Suprapubic skin (tissue), 4 donors: ENCODE measurements at regions not wholly inside any gene's neighbourhood (a gene's known extent, or its start where the extent isn't known, plus 50 kb on each side); places are given as distances from the start of the nearest gene placed in this dataset.
A peak's percentile ranks its signal among the peaks of the same experiment; 100 is the strongest.
"Not testable (repeated sequence)": the region's sequence is repeated elsewhere in the genome, so short reads cannot be mapped to it uniquely, and the experiment has no call there.

Experiments used
- DNase-seq, 2 donors: peaks; one replicate each; pipeline ENCODE4 v3.0.0-alpha.2; 2019; ENCODE audit warnings: low spot score in 2 of 2
- H3K27ac ChIP-seq: fragments of 200-600 bp; sonication (generic); one replicate; pipeline ENCODE4 v1.5.1; 2019
- H3K27me3 ChIP-seq: fragments of 200-600 bp; sonication (generic); one replicate; pipeline ENCODE4 v1.5.1; 2019
- H3K36me3 ChIP-seq: fragments of 200-600 bp; sonication (generic); one replicate; pipeline ENCODE4 v1.5.1; 2019
- H3K4me1 ChIP-seq: fragments of 200-600 bp; sonication (generic); one replicate; pipeline ENCODE4 v1.5.1; 2019
- H3K4me3 ChIP-seq: fragments of 200-600 bp; sonication (generic); one replicate; pipeline ENCODE4 v1.5.1; 2019; ENCODE audit warnings: mild to moderate bottlenecking
- H3K9me3 ChIP-seq: fragments of 200-600 bp; sonication (generic); one replicate; pipeline ENCODE4 v1.5.1; 2019
- CTCF ChIP-seq, 2 donors: fragments of 200-600 bp in 1 of 2; fragments of 450-650 bp in 1 of 2; sonication (generic) in 1 of 2; IDR thresholded peaks; one replicate each; pipeline ENCODE4 v1.5.1; 2016 to 2019; ENCODE audit warnings: antibody characterized with exemption in 2 of 2, mild to moderate bottlenecking in 1 of 2, moderate library complexity in 1 of 2
- EP300 ChIP-seq: sonication (generic); formaldehyde crosslinking; IDR thresholded peaks from one replicate; pipeline ENCODE4 v1.6.1; 2017; ENCODE audit warnings: antibody characterized with exemption
- POLR2A ChIP-seq, 2 donors: fragments of 450-650 bp; IDR thresholded peaks; one replicate each; pipeline ENCODE4 v1.6.1; 2017; ENCODE audit warnings: antibody characterized with exemption in 2 of 2, mild to moderate bottlenecking in 2 of 2, moderate library complexity in 2 of 2
- POLR2AphosphoS5 ChIP-seq, 3 donors: sonication (generic); formaldehyde crosslinking; IDR thresholded peaks; one replicate each; pipeline ENCODE4 v1.6.1; 2017; ENCODE audit warnings: antibody characterized with exemption in 3 of 3
- WGBS: methylation state at CpG from one replicate; pipeline ENCODE4 v1.1.5; 2018; 5-methylcytosine and 5-hydroxymethylcytosine counted together

GRCh38 chr2:118375907-118376485 is 287.7 kb downstream of the INSIG2 start:
- no peaks in the 10 kb centered on the region for H3K27me3 ChIP-seq
- TF ChIP-seq POLR2A (IDR thresholded peaks at IDR 0.05) (no peak), CTCF (IDR thresholded peaks at IDR 0.05) (no peak), EP300 (no peak), POLR2AphosphoS5 (IDR thresholded peaks at IDR 0.05) (no peak)
- no peaks in the 10 kb centered on the region for H3K9me3 ChIP-seq
- H3K4me1 ChIP-seq, result no peaks in the 10 kb centered on the region
- 83% methylated on average over 9 of the region's 10 CpGs for WGBS
- no peaks in the 10 kb centered on the region for H3K36me3 ChIP-seq
- H3K4me3 ChIP-seq, result no peak overlapping the region
- H3K27ac ChIP-seq, result no peak overlapping the region
- no peak for DNase-seq

GRCh38 chr2:118374974-118375755 is 286.9 kb downstream of the INSIG2 start:
- no peak overlapping the region for H3K4me3 ChIP-seq
- H3K27ac ChIP-seq, result no peak overlapping the region
- H3K9me3 ChIP-seq, result no peaks in the 10 kb centered on the region
- H3K36me3 ChIP-seq, result no peaks in the 10 kb centered on the region
- TF ChIP-seq EP300 (no peak), POLR2A (IDR thresholded peaks at IDR 0.05) (no peak), POLR2AphosphoS5 (IDR thresholded peaks at IDR 0.05) (no peak), CTCF (IDR thresholded peaks at IDR 0.05) (no peak)
- no peaks in the 10 kb centered on the region for H3K27me3 ChIP-seq
- no peak for DNase-seq
- no peaks in the 10 kb centered on the region for H3K4me1 ChIP-seq
- 75% methylated on average over 4 of the region's 4 CpGs for WGBS

GRCh38 chr2:118372886-118373830 is 284.9 kb downstream of the INSIG2 start:
- no peaks in the 10 kb centered on the region for H3K36me3 ChIP-seq
- no peaks in the 10 kb centered on the region for H3K4me1 ChIP-seq
- WGBS, result 83% methylated on average over 6 of the region's 6 CpGs
- H3K27ac ChIP-seq, result no peak overlapping the region
- TF ChIP-seq CTCF (IDR thresholded peaks at IDR 0.05) (no peak), EP300 (no peak), POLR2AphosphoS5 (IDR thresholded peaks at IDR 0.05) (no peak), POLR2A (IDR thresholded peaks at IDR 0.05) (no peak)
- H3K9me3 ChIP-seq, result no peaks in the 10 kb centered on the region
- no peaks in the 10 kb centered on the region for H3K27me3 ChIP-seq
- DNase-seq, result no peak
- no peak overlapping the region for H3K4me3 ChIP-seq

GRCh38 chr2:118371515-118371914 is 283.2 kb downstream of the INSIG2 start:
- no peaks in the 10 kb centered on the region for H3K4me1 ChIP-seq
- no peak for DNase-seq
- WGBS, result 63% methylated on average over 5 of the region's 6 CpGs
- no peaks in the 10 kb centered on the region for H3K9me3 ChIP-seq
- no peaks in the 10 kb centered on the region for H3K36me3 ChIP-seq
- no peak overlapping the region for H3K4me3 ChIP-seq
- TF ChIP-seq POLR2AphosphoS5 (IDR thresholded peaks at IDR 0.05) (no peak), EP300 (no peak), POLR2A (IDR thresholded peaks at IDR 0.05) (no peak), CTCF (IDR thresholded peaks at IDR 0.05) (peak; percentile 12 to 37)
- no peak overlapping the region for H3K27ac ChIP-seq
- H3K27me3 ChIP-seq, result no peaks in the 10 kb centered on the region

GRCh38 chr2:118369521-118369920 is 281.2 kb downstream of the INSIG2 start:
- not testable (repeated sequence) for H3K9me3 ChIP-seq, H3K27ac ChIP-seq, H3K36me3 ChIP-seq, H3K27me3 ChIP-seq, H3K4me1 ChIP-seq, H3K4me3 ChIP-seq, DNase-seq
- 78% methylated on average over 7 of the region's 7 CpGs for WGBS
